Upper lobe of right lung (tissue), 1 donor: ENCODE measurements at regions not wholly inside any gene's neighbourhood (a gene's known extent, or its start where the extent isn't known, plus 50 kb on each side); places are given as distances from the start of the nearest gene placed in this dataset.

Source experiments
- ATAC-seq: fragments of 200-7000 bp; cut with Tn5 transposase; one replicate; pipeline ENCODE4 v1.9.1; 2020; ENCODE audit warnings: mild to moderate bottlenecking, moderate library complexity
- DNase-seq: peaks from one replicate; pipeline ENCODE4 v3.0.0-alpha.2; 2020
- H3K27ac ChIP-seq: fragments of 200-600 bp; one replicate; pipeline ENCODE4 v1.8.0; 2022
- H3K27me3 ChIP-seq: fragments of 200-600 bp; one replicate; pipeline ENCODE4 v1.8.0; 2022; ENCODE audit warnings: mild to moderate bottlenecking
- H3K36me3 ChIP-seq: fragments of 200-600 bp; one replicate; pipeline ENCODE4 v1.8.0; 2022
- H3K4me1 ChIP-seq: fragments of 200-600 bp; one replicate; pipeline ENCODE4 v1.8.0; 2022
- H3K4me3 ChIP-seq: fragments of 200-600 bp; one replicate; pipeline ENCODE4 v1.8.0; 2022; ENCODE audit warnings: mild to moderate bottlenecking
- H3K9me3 ChIP-seq: fragments of 200-600 bp; one replicate; pipeline ENCODE4 v1.8.0; 2022
- intact Hi-C: fragments of 100-400 bp; cut with DNase I; formaldehyde crosslinking; loops from one replicate; pipeline ENCODE4 v1.11.0; 2022
- TF ChIP-seq, protein P1 (sequence below): fragments of 200-600 bp; IDR thresholded peaks from one replicate; pipeline ENCODE4 v1.8.0; 2022; ENCODE audit warnings: antibody characterized with exemption
- donor health status: DM: no; HTN: yes; CAD: no; lungs with severe emphysema.

DNA sequence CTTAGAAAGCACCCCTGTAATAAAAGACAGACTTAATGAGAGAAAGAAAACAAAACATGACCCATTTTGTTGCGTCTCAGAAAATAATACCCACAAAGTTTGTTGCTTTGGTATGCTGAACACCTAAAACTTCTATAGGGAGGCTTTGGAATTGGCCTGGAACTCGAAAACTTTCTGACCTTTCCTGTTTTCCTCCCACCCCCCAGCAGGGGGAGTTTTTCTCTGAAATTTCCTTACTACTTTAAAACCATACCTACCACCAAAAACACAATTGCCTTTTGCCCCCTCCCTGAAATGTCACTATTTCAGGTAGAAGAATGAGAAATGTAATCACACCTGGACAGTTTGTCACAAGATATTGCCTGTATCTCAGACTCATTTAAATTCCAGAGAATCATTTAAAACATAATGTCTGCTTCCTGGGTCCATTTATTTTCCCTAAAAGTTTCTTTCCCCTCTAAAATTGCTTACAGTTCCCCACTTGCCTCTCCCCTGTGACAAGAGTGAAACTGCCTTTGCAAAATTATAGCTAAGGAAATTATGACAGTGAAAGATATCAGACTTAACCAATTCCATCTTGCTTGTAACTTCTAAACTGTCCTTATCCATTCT, 2700.2 kb downstream of the PCDH9 start:
- TF ChIP-seq, protein P1, sequence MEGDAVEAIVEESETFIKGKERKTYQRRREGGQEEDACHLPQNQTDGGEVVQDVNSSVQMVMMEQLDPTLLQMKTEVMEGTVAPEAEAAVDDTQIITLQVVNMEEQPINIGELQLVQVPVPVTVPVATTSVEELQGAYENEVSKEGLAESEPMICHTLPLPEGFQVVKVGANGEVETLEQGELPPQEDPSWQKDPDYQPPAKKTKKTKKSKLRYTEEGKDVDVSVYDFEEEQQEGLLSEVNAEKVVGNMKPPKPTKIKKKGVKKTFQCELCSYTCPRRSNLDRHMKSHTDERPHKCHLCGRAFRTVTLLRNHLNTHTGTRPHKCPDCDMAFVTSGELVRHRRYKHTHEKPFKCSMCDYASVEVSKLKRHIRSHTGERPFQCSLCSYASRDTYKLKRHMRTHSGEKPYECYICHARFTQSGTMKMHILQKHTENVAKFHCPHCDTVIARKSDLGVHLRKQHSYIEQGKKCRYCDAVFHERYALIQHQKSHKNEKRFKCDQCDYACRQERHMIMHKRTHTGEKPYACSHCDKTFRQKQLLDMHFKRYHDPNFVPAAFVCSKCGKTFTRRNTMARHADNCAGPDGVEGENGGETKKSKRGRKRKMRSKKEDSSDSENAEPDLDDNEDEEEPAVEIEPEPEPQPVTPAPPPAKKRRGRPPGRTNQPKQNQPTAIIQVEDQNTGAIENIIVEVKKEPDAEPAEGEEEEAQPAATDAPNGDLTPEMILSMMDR: peak; percentile 45
- intact Hi-C loops: no loop called here
- no peak overlapping the region for H3K4me3 ChIP-seq
- H3K36me3 ChIP-seq: no peaks in the 10 kb centered on the region
- no peaks in the 10 kb centered on the region for H3K4me1 ChIP-seq
- H3K27ac ChIP-seq: no peak overlapping the region
- DNase-seq (no peak), ATAC-seq (no peak)
- no peaks in the 10 kb centered on the region for H3K27me3 ChIP-seq
- H3K9me3 ChIP-seq: no peaks in the 10 kb centered on the region

DNA sequence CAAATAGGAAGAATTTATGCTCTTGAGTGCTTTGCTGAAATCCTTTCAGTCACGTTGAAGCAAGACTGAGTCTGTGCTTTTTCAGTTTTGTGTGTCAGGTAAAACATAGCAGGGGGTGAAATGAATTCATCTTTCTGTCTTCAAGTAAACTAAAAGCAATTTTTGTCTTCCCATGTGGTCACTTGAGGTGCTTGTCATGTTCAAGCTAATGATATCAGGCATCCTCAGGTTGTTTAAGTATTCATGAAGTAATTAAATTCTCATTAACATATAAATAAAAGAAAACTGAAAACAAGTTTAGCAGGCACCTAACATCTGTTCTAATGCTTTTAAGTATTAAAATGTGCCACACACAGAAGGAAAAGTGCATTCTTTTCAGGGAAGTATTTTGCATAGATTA, 2701.3 kb downstream of the PCDH9 start:
- intact Hi-C loops: no loop called here
- Histone ChIP-seq H3K4me1 (no peaks in the 10 kb centered on the region), H3K27ac (no peak overlapping the region), H3K27me3 (no peaks in the 10 kb centered on the region), H3K4me3 (no peak overlapping the region), H3K36me3 (no peaks in the 10 kb centered on the region), H3K9me3 (no peaks in the 10 kb centered on the region)
- TF ChIP-seq, protein P1: no peak
- ATAC-seq: no peak
- no peak for DNase-seq

DNA sequence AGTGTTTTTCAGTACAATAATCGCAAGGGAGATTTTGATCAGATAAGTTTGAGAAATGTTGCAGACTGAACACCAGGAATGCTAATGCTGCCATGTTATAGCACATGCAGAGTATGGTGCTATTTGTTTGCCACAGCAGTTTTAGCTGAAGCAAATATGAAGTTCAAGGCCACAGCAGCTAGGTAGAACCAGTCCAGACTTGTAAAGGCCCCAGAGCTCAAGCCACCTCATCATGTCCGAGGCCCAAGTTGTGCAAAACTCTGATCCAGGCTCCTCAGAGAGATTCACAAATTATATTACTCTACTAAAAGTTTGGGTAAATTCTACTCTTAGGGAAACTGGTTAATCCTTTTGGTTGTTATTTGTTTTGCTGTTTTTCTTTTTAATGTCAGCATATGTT, 2702.6 kb downstream of the PCDH9 start:
- Histone ChIP-seq H3K4me3 (no peak overlapping the region), H3K27ac (no peak overlapping the region), H3K27me3 (no peaks in the 10 kb centered on the region), H3K9me3 (no peaks in the 10 kb centered on the region), H3K4me1 (no peaks in the 10 kb centered on the region), H3K36me3 (no peaks in the 10 kb centered on the region)
- TF ChIP-seq, protein P1: no peak
- ATAC-seq (no peak), DNase-seq (no peak)
- intact Hi-C loops: no loop called here

DNA sequence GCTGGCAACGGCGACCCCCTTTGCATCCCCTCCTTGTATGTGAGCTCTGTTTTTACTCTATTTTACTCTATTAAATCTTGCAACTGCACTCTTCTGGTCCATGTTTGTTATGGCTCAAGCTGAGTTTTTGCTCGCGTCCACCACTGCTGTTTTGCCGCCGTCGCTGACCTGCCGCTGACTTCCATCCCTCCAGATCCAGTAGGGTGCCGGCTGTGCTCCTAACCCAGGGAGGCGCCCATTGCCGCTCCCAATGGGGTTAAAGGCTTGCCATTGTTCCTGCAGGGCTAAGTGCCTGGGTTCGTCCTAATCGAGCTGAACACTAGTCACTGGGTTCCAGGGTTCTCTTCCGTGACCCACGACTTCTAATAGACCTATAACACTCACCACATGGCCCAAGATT, 2704.4 kb downstream of the PCDH9 start:
- intact Hi-C loops: no loop called here
- no peaks in the 10 kb centered on the region for H3K36me3 ChIP-seq
- no peak for ATAC-seq
- TF ChIP-seq, protein P1: no peak
- no peaks in the 10 kb centered on the region for H3K27me3 ChIP-seq
- no peaks in the 10 kb centered on the region for H3K4me1 ChIP-seq
- DNase-seq: no peak
- no peaks in the 10 kb centered on the region for H3K9me3 ChIP-seq
- no peak overlapping the region for H3K27ac ChIP-seq
- H3K4me3 ChIP-seq: no peak overlapping the region

DNA sequence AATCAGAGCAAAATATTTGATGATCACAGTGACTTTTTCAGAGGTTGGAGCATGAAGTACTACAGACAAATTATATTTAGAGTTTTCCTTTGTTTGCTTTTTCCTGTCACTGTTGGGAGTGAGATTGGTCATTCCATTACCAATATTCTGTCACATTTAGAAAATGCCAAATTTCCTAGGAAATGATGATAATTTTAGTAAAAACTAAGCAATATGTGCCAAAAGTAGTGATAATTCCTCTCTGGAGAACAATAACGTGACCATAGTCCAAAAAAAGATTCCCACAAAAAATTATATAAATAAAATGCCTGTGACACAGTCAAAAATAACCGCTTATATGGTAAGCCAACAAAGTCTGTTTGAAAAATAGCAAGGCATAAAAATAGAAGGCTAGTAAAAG, 2719.4 kb downstream of the PCDH9 start:
- no peaks in the 10 kb centered on the region for H3K36me3 ChIP-seq
- intact Hi-C loops: no loop called here
- TF ChIP-seq, protein P1: no peak
- no peak overlapping the region for H3K4me3 ChIP-seq
- peaks cover 4% of the 10 kb centered on the region for H3K9me3 ChIP-seq
- no peaks in the 10 kb centered on the region for H3K27me3 ChIP-seq
- ATAC-seq (no peak), DNase-seq (no peak)
- H3K27ac ChIP-seq: no peak overlapping the region
- no peaks in the 10 kb centered on the region for H3K4me1 ChIP-seq

DNA sequence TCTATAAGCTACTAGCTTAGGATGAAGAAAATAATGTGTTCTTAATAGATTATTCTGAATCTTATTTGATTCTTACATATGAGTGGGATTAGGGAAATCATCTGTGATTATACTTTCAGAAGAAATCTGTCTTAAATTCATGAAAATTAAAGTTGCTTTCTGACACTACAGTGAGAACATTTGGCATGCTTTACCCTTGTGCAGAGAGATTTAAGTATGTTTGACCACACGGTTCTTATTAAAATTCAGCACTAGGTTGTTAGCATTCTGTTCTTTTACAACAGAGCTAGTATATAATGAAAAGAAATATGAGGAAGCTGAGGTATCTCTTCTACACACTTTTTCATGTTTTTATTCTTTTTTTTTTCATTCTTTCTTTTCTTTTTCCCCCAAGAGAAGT, 2723.9 kb downstream of the PCDH9 start:
- intact Hi-C loops: no loop called here
- TF ChIP-seq, protein P1: no peak

More for the DNA sequence above, 2723.9 kb downstream of the PCDH9 start:
- H3K4me3 ChIP-seq: no peak overlapping the region
- H3K4me1 ChIP-seq: no peaks in the 10 kb centered on the region
- no peak overlapping the region for H3K27ac ChIP-seq
- H3K9me3 ChIP-seq: no peaks in the 10 kb centered on the region
- ATAC-seq (no peak), DNase-seq (no peak)
- H3K27me3 ChIP-seq: no peaks in the 10 kb centered on the region
- H3K36me3 ChIP-seq: no peaks in the 10 kb centered on the region
